H9 (cell line): ENCODE measurements at regions not wholly inside any gene's neighbourhood (a gene's known extent, or its start where the extent isn't known, plus 50 kb on each side); places are given as distances from the start of the nearest gene placed in this dataset.

Experiments
- DNase-seq: peaks from one replicate; pipeline ENCODE4 v3.0.0-alpha.2; 2017
- H2AFZ ChIP-seq: one replicate; pipeline ENCODE4 v1.6.1; 2013; ENCODE audit warnings: mild to moderate bottlenecking, low read length, control low read depth, moderate library complexity
- H2AK5ac ChIP-seq: 2 replicates; pipeline ENCODE4 v1.6.1; 2013; ENCODE audit warnings: low read length, control low read depth, mixed read lengths; ENCODE audit not compliant: insufficient read length
- H2BK120ac ChIP-seq: one replicate; pipeline ENCODE4 v1.6.1; 2013; ENCODE audit warnings: low read depth, mild to moderate bottlenecking, low read length, control low read depth, inconsistent platforms; ENCODE audit not compliant: poor library complexity, severe bottlenecking
- H2BK12ac ChIP-seq: 2 replicates; pipeline ENCODE4 v1.6.1; 2013; ENCODE audit warnings: low read length, control low read depth, mixed read lengths, low read depth; ENCODE audit not compliant: insufficient read length
- H2BK15ac ChIP-seq: 2 replicates; pipeline ENCODE4 v1.6.1; 2013; ENCODE audit warnings: low read depth, low read length, control low read depth
- H2BK20ac ChIP-seq: one replicate; pipeline ENCODE4 v1.6.1; 2013; ENCODE audit warnings: low read depth, mild to moderate bottlenecking, low read length, control low read depth, inconsistent platforms; ENCODE audit not compliant: poor library complexity, severe bottlenecking
- H2BK5ac ChIP-seq: 2 replicates; pipeline ENCODE4 v1.6.1; 2013; ENCODE audit warnings: low read length, control low read depth, mixed read lengths; ENCODE audit not compliant: insufficient read length
- H3K14ac ChIP-seq: 2 replicates; pipeline ENCODE4 v1.6.1; 2013; ENCODE audit warnings: low read length, control low read depth; ENCODE audit not compliant: insufficient read depth
- H3K18ac ChIP-seq: 2 replicates; pipeline ENCODE4 v1.6.1; 2013; ENCODE audit warnings: low read depth, mild to moderate bottlenecking, mixed read lengths, low read length, control low read depth; ENCODE audit not compliant: insufficient read length
- H3K23ac ChIP-seq: 2 replicates; pipeline ENCODE4 v1.6.1; 2013; ENCODE audit warnings: low read length, control low read depth, mixed read lengths, low read depth; ENCODE audit not compliant: insufficient read length
- H3K23me2 ChIP-seq: 2 replicates; pipeline ENCODE4 v1.6.1; 2013; ENCODE audit warnings: low read depth, mild to moderate bottlenecking, mixed read lengths, low read length, control low read depth; ENCODE audit not compliant: insufficient read length, poor library complexity, severe bottlenecking
- H3K27ac ChIP-seq: 2 replicates; pipeline ENCODE4 v1.5.1; 2013; ENCODE audit warnings: low read length, control low read depth, mixed read lengths, low read depth; ENCODE audit not compliant: insufficient read length
- H3K27me3 ChIP-seq: 2 replicates; pipeline ENCODE4 v1.6.1; 2013; ENCODE audit warnings: low read length, control low read depth, inconsistent platforms; ENCODE audit not compliant: insufficient read depth
- H3K4ac ChIP-seq: 2 replicates; pipeline ENCODE4 v1.6.1; 2013; ENCODE audit warnings: low read depth, mild to moderate bottlenecking, control low read depth, inconsistent platforms, low read length, moderate library complexity
- H3K4me1 ChIP-seq: 2 replicates; pipeline ENCODE4 v1.6.1; 2013; ENCODE audit warnings: low read length, control low read depth, inconsistent platforms; ENCODE audit not compliant: insufficient read depth
- H3K4me2 ChIP-seq: 2 replicates; pipeline ENCODE4 v1.6.1; 2013; ENCODE audit warnings: low read length, control low read depth, mixed read lengths; ENCODE audit not compliant: insufficient read length, insufficient read depth
- H3K56ac ChIP-seq: 2 replicates; pipeline ENCODE4 v1.6.1; 2013; ENCODE audit warnings: low read depth, mild to moderate bottlenecking, mixed read lengths, low read length, control low read depth; ENCODE audit not compliant: insufficient read length
- H3K79me1 ChIP-seq: 2 replicates; pipeline ENCODE4 v1.6.1; 2013; ENCODE audit warnings: low read depth, mild to moderate bottlenecking, moderate library complexity, low read length, control low read depth, inconsistent platforms; ENCODE audit not compliant: insufficient read depth, poor library complexity, severe bottlenecking
- H3K79me2 ChIP-seq: 2 replicates; pipeline ENCODE4 v1.6.1; 2013; ENCODE audit warnings: low read length, control low read depth, inconsistent platforms; ENCODE audit not compliant: insufficient read depth
- H3K9ac ChIP-seq: 2 replicates; pipeline ENCODE4 v1.6.1; 2013; ENCODE audit warnings: low read length, control low read depth, mixed read lengths; ENCODE audit not compliant: insufficient read length; ENCODE audit errors: extremely low read depth
- H3K9me3 ChIP-seq: one replicate; pipeline ENCODE4 v1.6.1; 2013; ENCODE audit warnings: low read depth, low read length, inconsistent platforms; ENCODE audit not compliant: control insufficient read depth
- H3T11ph ChIP-seq: one replicate; pipeline ENCODE4 v1.6.1; 2013; ENCODE audit warnings: mild to moderate bottlenecking, low read length, control low read depth, inconsistent platforms
- H4K20me1 ChIP-seq: one replicate; pipeline ENCODE4 v1.6.1; 2013; ENCODE audit not compliant: control insufficient read depth, insufficient read length, insufficient read depth
- H4K5ac ChIP-seq: 2 replicates; pipeline ENCODE4 v1.6.1; 2013; ENCODE audit warnings: low read depth, mild to moderate bottlenecking, mixed read lengths, low read length, control low read depth; ENCODE audit not compliant: insufficient read length
- H4K8ac ChIP-seq: replicated peaks from 2 replicates; pipeline ENCODE4 v1.6.1; 2013; ENCODE audit warnings: low read length, control low read depth, mixed read lengths, low read depth; ENCODE audit not compliant: insufficient read length
- H4K91ac ChIP-seq: 2 replicates; pipeline ENCODE4 v1.6.1; 2013; ENCODE audit warnings: low read depth, mild to moderate bottlenecking, moderate library complexity, mixed read lengths, low read length, control low read depth; ENCODE audit not compliant: insufficient read length
- H3K27ac Mint-ChIP-seq, 3 experiments: 2 replicates in 2 of 3; 3 replicates in 1 of 3; pipeline ENCODE4 v1.8.0; 2020 to 2021; ENCODE audit warnings: mixed read lengths in 3 of 3, mild to moderate bottlenecking in 1 of 3, moderate library complexity in 1 of 3
- H3K27me3 Mint-ChIP-seq: 2 replicates; pipeline ENCODE4 v1.8.0; 2021; ENCODE audit warnings: low read depth, mild to moderate bottlenecking, moderate library complexity, mixed read lengths
- H3K36me3 Mint-ChIP-seq, 3 experiments: 2 replicates in 2 of 3; 3 replicates in 1 of 3; pipeline ENCODE4 v1.8.0; 2020 to 2021; ENCODE audit warnings: low read depth in 3 of 3, mixed read lengths in 3 of 3; ENCODE audit not compliant: insufficient read depth in 1 of 3
- H3K4me1 Mint-ChIP-seq, 2 experiments: 2 replicates each; pipeline ENCODE4 v1.8.0; 2020; ENCODE audit warnings: mixed read lengths in 2 of 2
- H3K4me3 Mint-ChIP-seq, 2 experiments: 2 replicates in 1 of 2; 3 replicates in 1 of 2; pipeline ENCODE4 v1.8.0; 2020 to 2021; ENCODE audit warnings: mild to moderate bottlenecking in 2 of 2, mixed read lengths in 2 of 2, moderate library complexity in 1 of 2
- H3K9me3 Mint-ChIP-seq, 2 experiments: 2 replicates in 1 of 2; 3 replicates in 1 of 2; pipeline ENCODE4 v1.8.0; 2020; ENCODE audit warnings: mild to moderate bottlenecking in 2 of 2, mixed read lengths in 2 of 2, moderate library complexity in 1 of 2
- WGBS: extraction: QIAGEN DNeasy Blood & Tissue Kit; methylation state at CpG from one replicate; pipeline ENCODE4 v1.1.7; 2013; ENCODE audit warnings: missing lambda C conversion rate, low lambda C conversion rate, mixed read lengths; ENCODE audit not compliant: insufficient read length; ENCODE audit errors: extremely low coverage; 5-methylcytosine and 5-hydroxymethylcytosine counted together
- TF ChIP-seq, protein P1 (sequence below): fragments of 200-600 bp; sonication (generic); conservative IDR thresholded peaks from 3 replicates; pipeline ENCODE4 v1.8.0; 2021; ENCODE audit warnings: antibody characterized with exemption, mild to moderate bottlenecking

DNA sequence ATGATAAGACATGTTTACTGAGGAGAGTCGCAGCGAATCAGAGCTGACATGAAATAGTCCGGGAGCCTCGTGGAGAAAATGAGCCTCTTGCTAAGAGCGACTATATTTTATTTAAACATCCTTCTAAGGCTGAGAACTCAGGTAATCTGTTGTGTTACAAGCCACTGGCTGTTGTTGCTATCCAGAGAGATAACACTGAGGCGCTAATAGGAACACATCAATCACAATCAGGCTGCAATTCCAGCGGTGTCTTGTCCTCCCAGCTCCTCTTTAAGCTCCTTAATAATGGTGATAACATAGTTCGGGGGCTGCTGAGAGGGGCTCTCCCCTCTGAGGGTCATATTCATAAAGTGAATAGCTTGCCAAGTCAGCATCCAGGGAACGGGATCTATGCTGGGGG, 95.1 kb downstream of the INSIG2 start:
- no peak overlapping the region for H2BK15ac ChIP-seq
- no peak overlapping the region for H3K18ac ChIP-seq
- no peaks in the 10 kb centered on the region for H3K27me3 ChIP-seq
- no peak overlapping the region for H3K4ac ChIP-seq
- no peaks in the 10 kb centered on the region for H4K20me1 ChIP-seq
- DNase-seq: no peak
- no peak overlapping the region for H4K8ac ChIP-seq
- H3K27ac ChIP-seq: no peak overlapping the region
- no peaks in the 10 kb centered on the region for H3K36me3 Mint-ChIP-seq
- no peak overlapping the region for H2BK120ac ChIP-seq
- H3K23me2 ChIP-seq: peaks cover 11% of the 10 kb centered on the region
- no peak overlapping the region for H3K23ac ChIP-seq
- no peak overlapping the region for H3K27ac Mint-ChIP-seq
- H3K14ac ChIP-seq: no peak overlapping the region
- no peak overlapping the region for H3K4me2 ChIP-seq
- peaks cover 13% of the 10 kb centered on the region for H3K27me3 Mint-ChIP-seq
- H3K9ac ChIP-seq: no peak overlapping the region
- TF ChIP-seq, protein P1, sequence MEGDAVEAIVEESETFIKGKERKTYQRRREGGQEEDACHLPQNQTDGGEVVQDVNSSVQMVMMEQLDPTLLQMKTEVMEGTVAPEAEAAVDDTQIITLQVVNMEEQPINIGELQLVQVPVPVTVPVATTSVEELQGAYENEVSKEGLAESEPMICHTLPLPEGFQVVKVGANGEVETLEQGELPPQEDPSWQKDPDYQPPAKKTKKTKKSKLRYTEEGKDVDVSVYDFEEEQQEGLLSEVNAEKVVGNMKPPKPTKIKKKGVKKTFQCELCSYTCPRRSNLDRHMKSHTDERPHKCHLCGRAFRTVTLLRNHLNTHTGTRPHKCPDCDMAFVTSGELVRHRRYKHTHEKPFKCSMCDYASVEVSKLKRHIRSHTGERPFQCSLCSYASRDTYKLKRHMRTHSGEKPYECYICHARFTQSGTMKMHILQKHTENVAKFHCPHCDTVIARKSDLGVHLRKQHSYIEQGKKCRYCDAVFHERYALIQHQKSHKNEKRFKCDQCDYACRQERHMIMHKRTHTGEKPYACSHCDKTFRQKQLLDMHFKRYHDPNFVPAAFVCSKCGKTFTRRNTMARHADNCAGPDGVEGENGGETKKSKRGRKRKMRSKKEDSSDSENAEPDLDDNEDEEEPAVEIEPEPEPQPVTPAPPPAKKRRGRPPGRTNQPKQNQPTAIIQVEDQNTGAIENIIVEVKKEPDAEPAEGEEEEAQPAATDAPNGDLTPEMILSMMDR: no peak
- no peak overlapping the region for H3K56ac ChIP-seq
- no peak overlapping the region for H3K4me3 Mint-ChIP-seq
- no peaks in the 10 kb centered on the region for H3K79me1 ChIP-seq
- no peak overlapping the region for H4K91ac ChIP-seq
- no peaks in the 10 kb centered on the region for H3K9me3 Mint-ChIP-seq
- no peak overlapping the region for H2AK5ac ChIP-seq
- H3K4me1 Mint-ChIP-seq: peaks cover 11 to 18% of the 10 kb centered on the region in 2 experiments
- no peaks in the 10 kb centered on the region for H3K9me3 ChIP-seq
- no peak overlapping the region for H4K5ac ChIP-seq
- no peak overlapping the region for H2AFZ ChIP-seq
- no peaks in the 10 kb centered on the region for H3K4me1 ChIP-seq
- H2BK20ac ChIP-seq: no peak overlapping the region
- no peak overlapping the region for H2BK5ac ChIP-seq
- no peaks in the 10 kb centered on the region for H3K79me2 ChIP-seq
- no peak overlapping the region for H3T11ph ChIP-seq
- WGBS: no CpG with 5 or more reads among the region's 9 CpGs
- no peak overlapping the region for H2BK12ac ChIP-seq
